Cerebellar cortex (tissue), 1 donor: ENCODE measurements at regions not wholly inside any gene's neighbourhood (a gene's known extent, or its start where the extent isn't known, plus 50 kb on each side); places are given as distances from the start of the nearest gene placed in this dataset.
A peak's percentile ranks its signal among the peaks of the same experiment; 100 is the strongest.

Source experiments
- DNase-seq: peaks from one replicate; pipeline ENCODE4 v3.0.0-alpha.2; 2015; ENCODE audit warnings: low spot score

DNA sequence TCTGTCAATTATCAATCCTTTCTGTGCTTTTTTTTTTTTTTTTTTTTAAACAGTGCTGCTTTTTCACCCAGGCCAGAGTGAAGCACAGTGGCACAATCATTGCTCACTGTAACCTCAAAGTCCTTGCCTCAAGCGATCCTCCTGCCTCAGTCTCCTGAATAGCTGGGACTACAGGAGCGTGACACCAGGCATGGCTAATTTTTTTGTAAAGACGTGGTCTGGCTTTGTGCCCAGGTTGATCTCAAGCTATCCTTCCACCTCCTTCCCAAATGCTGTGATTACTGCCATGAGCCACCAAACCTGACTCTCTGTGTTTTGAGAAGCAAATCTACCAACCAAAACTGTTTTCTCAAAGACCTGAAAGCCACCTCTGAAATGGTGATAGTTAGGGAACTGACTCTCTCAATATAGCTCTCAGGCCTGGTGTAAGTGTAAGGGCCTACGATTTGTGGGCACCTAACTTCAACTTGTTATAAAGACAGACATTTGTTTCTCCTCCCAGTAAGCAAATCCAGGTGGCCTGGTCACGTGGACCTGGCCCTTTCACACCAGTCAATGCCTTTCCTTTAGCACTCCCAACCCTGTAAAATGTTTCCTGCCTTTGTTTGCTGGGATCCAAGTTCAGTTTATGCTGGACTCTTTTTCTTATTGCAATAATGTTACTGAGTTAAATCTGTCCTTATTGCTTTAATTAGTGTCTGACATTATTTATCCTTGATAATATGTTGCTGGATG lies 2015.9 kb downstream of the PCDH7 start:
- DNase-seq: no peak

DNA sequence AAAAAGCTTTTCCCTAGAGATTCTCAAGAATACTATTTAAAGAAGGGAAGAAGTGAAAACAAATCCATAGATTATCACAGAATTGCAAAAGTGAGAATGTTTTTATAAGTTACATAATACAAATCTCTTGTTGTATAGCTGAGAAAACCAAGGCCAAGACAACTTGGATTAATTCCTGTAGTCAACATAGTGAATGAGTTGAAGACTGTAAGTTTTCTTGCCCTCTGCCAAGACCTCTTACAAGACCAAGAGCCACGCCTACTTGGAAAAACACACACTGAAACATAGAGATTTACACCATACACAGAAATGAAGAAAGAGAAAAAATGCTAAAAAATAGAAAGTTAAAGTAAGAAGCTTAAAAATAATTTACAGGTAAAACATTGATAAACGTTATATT lies 2024.0 kb downstream of the PCDH7 start:
- no peak for DNase-seq

DNA sequence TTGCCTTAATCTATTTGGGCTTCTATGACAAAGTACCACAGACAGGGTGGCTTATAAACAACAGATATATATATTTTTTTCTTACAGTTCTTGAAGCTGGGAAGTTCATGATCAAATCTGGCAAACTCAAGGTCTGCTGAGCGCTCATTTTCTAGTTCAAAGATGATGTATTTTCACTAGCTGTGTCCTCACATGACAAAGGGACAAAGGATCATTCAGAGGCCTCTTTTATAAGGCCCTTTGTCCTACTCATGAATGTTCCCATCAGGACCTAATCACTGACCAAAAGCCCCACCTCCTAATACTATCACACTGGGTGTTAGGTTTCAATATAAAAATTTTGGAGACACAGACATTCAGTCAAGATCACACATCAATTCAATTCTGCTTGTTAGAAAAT lies 2025.2 kb downstream of the PCDH7 start:
- DNase-seq: no peak

DNA sequence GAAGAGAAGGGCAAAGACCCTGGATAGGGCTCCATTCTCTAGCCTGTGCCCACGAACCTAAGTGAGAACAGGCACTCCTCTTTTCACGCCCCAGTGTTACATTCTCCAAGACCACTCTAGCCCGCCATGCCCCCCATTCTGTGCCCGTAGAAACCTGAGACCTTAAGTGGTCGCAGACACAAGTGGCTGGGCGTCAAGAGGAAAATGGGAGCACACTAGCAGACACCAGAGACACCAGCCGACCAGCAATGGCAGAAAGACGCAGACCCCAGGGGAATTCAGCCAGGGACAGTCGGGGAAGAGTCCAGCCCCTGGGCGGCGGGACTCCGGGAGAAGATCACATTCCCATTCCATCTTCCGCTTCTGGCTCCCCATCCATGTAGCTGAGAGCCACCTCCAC lies 2027.9 kb downstream of the PCDH7 start:
- no peak for DNase-seq

DNA sequence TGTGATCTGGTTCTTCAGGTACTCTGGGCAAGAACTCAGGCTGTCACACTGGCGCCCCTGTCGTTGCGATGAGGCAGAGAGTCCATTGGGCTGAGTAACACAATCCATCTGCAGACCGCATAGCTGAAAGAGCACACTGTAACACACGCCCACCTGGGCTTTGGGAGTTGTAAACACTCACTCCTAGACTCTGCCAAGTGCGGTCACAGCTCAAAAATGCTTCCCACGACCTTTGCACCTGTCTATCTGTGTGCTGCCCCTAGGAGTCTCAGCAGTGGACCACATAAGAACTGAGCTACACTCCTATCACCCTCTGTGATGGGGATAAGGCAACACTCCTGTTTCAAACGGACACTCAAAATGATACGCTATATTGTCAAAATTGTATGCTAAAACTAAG lies 2028.3 kb downstream of the PCDH7 start:
- DNase-seq: no peak

DNA sequence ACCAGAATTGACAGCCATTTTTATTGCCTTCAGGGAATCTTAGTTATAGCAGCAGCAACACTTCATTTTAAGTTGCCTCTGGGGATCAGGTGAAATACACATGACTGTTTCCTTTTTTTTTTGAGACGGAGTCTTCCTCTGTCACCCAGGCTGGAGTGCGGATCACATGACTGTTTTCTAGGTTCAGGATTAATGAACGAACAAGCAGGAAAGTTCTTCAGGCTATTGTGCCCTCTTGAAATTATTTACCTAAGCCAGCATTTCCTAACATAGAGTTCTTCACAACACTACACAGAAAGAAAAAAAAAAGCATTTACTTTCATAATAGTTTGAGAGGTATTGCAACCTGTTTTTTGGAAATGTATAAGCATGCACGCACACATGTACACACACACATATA lies 2032.8 kb downstream of the PCDH7 start:
- DNase-seq: no peak

DNA sequence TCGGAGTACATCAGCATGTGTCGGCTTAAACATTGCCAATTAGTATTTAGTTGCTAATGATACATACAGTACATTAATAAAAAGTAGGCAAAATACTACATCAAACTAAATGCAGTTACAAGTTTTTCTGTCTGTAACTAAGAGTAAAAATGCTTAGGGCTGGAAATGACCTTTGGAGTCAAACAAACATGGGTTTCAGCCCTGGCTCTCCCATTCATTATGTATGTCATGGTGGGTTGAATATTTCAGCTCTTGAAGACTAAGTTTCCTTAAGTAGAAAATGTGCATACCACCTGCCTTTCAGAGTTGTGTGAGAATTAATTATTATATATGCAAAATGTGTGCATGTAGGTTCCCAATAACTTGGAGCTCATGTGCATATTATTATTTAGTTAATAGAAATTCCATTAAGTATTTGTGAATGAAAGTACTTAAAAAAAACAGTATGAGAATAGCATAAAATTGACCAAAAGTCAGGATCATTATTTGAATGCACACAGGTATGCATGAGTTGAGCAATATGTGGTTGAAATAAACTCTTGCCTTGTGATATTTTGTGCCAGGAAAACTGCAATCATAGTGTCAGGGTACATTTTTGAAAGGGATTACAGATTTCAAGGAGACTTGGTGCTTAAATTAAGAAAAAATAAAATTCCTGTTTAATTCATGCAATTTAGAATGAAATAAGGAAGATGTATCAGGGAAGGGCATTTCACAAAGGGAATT lies 2048.7 kb downstream of the PCDH7 start:
- no peak for DNase-seq

DNA sequence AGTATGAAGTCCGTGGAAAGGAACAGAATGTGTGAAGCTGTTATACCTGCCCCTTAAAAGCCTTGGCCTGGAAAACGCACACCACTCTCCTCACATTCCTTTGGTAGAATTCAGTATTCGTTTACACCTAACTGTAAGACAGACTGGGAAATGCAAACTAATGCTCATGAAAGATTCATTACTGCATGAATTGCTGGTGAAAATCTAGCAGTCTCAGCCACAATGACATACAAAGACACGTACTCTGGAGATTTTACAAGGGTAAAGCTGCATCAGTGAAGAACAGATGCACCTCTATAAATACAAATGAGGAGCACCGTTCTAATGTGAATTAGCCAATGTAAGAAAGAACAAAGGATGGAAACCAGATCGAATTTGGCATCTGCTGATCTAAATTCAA lies 2051.3 kb downstream of the PCDH7 start:
- no peak for DNase-seq

DNA sequence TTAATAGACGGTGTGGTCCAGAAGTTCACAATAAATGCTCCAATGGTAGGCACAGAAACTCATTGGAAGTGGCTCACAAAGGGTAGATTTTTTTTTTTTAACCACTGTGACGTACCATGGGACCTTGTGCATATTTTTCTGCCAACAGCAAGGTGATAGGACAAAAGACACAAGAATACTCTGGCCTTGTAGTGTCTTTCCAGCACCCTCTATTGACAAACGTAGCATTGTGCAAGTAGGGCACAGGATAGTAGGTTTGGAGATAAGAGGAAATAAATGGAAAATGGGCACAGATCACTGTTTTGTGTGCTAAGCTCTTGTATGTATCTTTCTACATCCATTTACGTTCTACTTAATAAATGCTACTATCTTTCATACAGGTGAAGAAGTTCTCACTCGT lies 2054.9 kb downstream of the PCDH7 start:
- no peak for DNase-seq

DNA sequence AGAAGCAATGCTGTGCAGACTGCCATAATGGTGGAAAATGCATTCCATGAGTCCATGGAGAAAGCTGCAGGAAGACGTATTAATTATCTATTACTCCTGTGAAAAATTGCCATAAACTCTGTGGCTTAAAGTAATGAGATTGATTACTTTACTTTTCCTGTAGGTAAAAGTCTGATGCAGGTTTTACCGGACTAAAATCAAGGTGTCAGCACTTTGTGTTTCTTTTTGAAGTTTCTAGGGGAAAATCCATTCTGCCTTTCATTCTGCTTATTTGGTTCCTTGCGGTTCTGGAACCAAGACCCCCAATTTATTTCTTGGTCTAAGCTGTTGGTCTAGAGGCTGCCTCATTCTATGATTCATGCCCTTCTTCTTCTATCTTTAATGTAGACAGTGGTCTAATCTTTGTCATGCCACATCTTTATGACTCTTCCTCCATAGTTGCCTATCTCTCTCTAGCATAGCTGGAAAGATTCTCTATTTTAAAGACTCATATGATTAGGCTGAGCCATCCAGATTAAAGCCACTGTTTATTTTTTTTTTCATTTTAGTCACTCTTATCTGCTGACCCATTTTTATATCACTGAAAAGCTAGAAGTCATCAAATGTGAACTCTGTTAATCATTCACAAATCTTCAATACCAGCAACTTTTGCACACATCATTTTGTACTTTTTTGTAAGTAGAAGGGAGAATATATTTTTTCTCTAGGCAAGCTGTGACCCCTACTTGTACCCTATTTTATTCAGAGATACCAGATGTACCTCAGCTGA lies 2056.4 kb downstream of the PCDH7 start:
- DNase-seq: no peak

DNA sequence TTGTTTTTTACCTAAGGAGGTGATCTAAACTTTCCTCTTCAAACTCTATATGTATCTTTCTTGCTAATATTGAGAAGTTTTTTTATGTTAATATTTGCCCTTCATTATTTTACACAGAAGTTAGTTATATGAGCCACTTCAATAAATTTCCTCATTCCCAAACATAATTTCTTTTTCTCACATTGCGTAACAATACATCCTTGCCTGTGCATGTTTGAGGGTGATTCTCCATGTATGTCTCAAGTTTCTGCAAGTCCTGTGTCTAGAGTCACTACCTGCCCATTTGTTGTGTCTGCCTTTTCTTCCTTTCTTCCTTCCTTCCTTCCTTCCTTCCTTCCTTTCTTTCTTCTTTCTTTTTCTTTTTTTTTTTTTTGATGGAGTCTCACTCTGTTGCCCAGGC lies 2057.9 kb downstream of the PCDH7 start:
- no peak for DNase-seq

DNA sequence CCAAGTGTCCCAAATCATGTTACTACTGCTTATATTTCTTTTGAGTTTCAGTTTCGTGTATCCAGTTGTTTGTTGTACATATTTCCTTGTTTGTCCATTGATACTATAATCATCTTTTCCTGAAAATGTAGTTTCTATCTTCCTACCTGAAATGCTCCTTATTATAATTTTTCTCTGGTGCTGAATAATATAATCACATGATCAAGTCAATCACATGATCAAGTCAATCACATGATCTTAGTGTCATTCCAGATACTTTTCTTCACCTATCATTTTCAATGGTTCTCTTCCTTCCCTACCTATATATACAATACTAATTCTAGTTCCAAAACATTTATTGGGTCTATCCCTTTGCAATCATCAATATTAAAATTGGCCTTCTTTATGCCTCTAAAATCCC lies 2058.8 kb downstream of the PCDH7 start:
- DNase-seq: no peak

DNA sequence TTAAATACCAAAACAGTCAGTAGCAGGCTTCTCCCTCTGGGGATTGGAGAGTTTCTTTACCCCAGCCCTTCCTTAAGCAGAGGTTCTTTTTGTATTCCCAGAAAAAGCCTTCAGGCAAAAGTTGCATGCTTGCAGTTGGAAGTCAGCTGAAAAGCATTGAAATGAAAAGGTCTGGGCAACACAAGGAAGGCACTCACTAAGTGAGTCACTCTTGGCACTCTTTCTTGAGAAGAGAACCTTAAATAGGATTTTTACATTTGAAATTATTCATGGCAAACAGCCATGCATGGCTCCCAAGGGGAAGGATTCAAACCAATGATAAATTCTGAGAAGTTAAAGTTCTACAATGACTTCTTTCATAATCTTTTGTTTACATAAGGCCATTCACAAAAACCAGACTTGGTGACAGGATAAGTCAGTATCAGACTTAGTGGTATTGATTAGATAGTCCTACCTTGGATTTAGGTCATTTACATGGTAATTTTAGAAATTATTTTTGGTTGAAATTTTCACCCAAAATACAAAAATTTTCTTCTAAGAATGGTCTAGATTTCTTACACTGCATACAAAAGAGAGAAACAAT lies 2068.9 kb downstream of the PCDH7 start:
- peak; percentile 14 for DNase-seq

DNA sequence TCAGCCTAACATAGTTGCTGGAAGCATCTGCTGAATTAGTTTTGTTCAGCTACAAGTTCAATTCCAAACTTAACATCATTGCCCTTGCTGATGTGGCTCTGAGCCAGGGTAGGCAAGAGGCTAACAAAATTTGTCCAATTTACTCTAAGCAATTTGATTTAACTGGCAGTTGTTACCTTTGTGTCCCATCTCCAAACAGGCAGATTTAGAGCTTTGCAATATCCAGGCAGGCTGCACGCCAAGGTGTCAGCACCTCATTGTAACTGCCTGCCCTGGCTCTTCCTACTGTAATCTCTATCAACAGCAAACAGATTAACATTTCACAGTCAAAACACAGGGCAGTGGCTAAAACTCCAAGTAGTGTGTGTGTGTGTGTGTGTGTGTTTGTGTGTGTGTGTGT lies 2070.6 kb downstream of the PCDH7 start:
- DNase-seq: no peak

DNA sequence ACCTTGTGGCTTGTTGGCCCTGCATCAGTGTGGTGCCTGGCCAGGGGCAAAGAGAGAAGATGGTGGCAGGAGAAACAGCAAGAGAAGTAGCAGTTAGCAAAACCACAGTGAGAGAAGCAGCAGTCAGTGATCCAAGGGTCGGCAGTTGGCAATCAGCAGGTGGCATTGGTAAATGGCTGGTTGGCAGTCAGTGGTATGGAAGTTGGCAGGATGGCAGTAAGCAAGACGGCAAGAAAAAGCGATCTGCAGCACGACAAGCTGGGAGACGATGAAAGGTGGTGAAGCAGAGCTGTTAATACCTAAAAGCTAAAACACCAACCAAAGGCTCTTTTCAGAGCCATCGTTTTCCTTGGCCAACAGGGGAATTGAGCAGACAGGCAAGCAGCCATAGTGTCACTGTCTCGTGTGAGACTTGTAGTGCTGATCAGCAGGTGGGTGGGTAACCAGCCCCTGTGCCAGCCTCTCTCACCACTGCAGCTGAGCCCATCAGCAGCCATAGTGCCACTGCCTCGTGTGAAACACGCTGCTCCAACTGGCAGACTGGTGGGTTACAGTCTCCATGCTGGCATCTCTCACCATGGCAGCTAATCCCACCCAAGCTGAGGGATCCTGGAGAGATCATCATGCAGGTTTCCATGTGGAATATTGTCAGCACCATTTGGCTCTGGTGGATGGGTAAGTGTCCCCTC lies 2078.4 kb downstream of the PCDH7 start:
- DNase-seq: peak; percentile 81

DNA sequence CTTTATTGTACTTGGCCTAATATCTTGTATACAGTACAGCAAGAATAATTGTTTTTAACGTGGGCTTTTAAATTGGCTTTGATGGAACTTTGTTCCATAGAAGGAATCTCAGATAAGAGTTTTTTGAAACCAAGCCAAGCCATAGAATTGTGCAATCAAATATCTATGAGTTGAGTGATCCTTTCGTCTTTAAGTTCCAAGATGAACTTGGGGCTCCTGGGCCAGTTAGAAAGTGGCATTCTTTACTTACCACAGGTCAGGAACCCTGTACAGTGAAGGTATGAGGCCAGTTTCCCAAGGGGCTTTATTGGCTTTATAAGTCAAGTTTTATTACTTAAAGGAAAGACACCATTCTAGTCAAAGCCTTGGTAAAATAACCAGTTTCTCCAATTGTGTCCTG lies 2104.2 kb downstream of the PCDH7 start:
- DNase-seq: no peak

DNA sequence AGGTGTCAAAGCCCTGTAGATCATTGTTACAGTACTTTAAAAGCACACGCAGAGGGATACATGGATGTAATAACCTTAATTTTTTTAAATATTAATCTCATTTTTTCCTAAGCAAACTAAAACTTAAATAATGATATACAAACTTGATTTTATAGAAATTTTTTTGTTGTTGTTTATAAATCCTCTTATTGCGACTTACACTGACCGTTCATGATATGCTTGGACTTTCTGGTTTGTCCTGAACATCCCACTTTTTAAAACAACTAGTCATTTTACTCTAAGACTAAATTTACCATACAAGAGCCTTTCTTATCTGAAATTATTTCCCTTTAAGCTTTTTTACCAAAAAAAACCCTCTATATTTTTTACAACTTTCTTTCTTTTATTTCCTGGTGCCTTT lies 2106.0 kb downstream of the PCDH7 start:
- no peak for DNase-seq

DNA sequence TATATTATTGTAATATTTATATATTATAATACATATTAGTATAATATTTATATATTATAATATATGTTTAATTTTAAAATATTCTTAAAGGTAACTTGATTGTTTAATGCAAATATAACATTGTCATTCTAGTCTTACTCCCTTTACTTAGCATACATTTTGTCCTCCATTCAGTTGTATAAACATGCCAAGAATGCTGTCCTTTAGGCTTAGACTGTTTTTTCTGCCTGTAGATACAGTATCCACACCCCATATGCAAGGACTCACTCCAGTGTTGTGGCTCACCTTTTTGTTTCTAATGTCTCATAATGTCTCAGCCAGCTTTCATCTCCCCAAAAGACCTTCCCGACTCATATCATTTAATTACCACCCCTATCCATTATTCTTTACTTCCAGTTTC lies 2110.0 kb downstream of the PCDH7 start:
- DNase-seq: no peak

DNA sequence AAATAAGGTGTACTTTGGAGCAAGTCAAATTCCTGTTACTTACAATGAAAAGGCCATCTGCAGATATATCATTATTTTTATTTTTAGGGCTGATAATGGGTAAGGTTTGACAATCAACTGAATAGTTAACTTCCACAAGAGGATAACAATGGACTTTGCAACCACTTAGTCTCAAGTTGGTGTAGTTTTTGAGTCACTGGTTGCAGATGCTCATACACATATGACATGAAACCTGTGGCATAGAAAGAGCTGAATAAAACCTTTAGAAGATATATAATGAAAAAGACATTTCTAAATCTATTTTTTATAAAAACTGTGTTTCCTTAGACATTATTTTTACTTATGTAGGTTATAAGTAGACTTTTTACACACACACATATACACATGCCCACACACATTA lies 2110.9 kb downstream of the PCDH7 start:
- DNase-seq: no peak

DNA sequence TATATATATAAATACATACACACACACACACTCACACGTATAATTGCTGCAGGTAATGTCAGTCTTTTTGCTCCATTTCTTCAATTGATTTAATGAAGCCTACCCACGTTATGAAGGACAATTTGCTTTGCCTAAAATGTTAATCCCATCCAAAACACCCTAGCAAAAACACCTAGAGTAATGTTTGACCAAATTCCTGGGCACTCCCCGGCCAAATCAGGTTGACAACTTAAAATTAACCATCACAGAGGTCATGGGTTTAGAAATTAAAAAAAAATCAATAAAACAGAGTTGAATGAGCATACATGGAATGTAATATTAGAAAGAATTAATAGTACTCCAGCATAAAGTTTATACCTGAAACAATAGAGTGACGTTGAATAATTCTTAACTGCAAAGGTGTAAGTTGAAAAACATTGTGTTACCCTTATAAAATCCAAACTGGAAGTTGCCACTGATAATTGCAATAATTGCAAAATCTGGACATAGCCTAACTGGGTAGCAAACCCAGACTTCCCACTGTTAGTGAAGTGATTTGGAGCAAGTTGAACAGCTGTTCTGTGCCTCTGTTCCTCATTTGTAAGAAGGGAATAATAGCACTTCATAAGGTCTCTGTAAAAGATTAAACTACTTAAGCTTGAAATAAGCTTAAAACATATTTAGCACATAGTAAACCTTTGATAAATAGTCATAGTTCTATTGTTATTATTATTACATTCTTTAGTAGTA lies 2120.5 kb downstream of the PCDH7 start:
- no peak for DNase-seq

DNA sequence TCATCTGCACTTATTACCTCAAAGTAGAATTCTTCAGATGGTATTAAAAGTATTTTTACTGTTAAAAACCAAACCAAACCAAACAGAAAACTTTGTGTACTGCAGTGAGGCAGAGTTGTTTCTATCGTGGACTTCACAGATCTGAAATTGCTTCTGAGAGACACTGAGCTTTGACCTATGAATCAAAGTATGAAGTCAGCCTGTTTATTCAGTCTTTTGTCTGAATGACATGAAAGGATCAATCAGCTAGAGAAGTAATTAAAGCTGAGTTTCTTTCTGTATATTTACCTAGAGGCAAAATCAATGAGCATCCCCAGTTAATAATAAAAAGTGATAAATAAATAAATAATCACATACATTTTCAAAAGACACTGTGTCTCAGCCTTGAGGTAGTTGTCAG lies 2121.0 kb downstream of the PCDH7 start:
- DNase-seq: no peak
